ENCODE measurements at regions not wholly inside any gene's neighbourhood (a gene's known extent, or its start where the extent isn't known, plus 50 kb on each side); places are given as distances from the start of the nearest gene placed in this dataset.

DNA sequence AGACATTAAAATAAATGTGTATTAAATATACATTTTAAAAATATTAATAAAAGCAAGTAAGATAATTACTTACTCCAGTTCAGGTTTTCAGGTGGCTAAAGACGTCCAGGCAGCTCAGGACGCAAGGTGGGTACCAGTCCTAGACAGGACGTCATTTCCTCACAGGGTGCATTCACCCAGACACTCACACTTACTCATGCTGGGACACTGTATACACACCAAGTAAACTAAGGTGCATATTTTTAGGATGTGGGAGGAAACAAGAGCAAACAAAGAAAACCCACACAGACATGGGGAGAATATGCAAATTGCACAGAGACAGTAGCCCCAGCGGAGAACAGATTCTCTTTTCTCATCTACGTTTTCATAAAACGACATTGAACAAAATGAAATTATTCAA lies 457.9 kb downstream of the BRINP3 start:
- WGBS, 2 donors, result 90 to 91% methylated on average over 6 of the region's 6 CpGs
- no peaks in the 10 kb centered on the region for H3K4me1 ChIP-seq (ENCODE audit: control insufficient read depth in 5 of 5, insufficient read depth in 5 of 5, low read length in 5 of 5)
- H3K9me3 ChIP-seq (ENCODE audit: control insufficient read depth in 4 of 4, insufficient read depth in 3 of 4, low read length in 3 of 4), result no peaks in the 10 kb centered on the region
- no peak overlapping the region for H3K27ac ChIP-seq (ENCODE audit: low read depth in 1 of 2, low read length in 1 of 2)
- H3K27me3 ChIP-seq (ENCODE audit: control insufficient read depth in 3 of 3, insufficient read depth in 3 of 3, low read length in 2 of 3), result no peaks in the 10 kb centered on the region
- no peak overlapping the region for H3K4me3 ChIP-seq
- H3K9ac ChIP-seq (ENCODE audit: insufficient read depth in 1 of 2, low read length in 2 of 2), result no peak overlapping the region
- ATAC-seq (ENCODE audit: insufficient read depth, low FRiP score), result no peak
- DNase-seq, result no peak
- TF ChIP-seq CTCF (IDR thresholded peaks at IDR 0.05; ENCODE audit: control extremely low read depth, extremely low read depth), result no peak
- H3K36me3 ChIP-seq (ENCODE audit: control insufficient read depth in 4 of 4, insufficient read depth in 4 of 4, low read length in 4 of 4), result no peaks in the 10 kb centered on the region

- Histone ChIP-seq H3K4me1 (ENCODE audit: control insufficient read depth in 5 of 5, insufficient read depth in 5 of 5, low read length in 5 of 5) (no peaks in the 10 kb centered on the region), H3K27me3 (ENCODE audit: control insufficient read depth in 3 of 3, insufficient read depth in 3 of 3, low read length in 2 of 3) (no peaks in the 10 kb centered on the region), H3K27ac (ENCODE audit: low read depth in 1 of 2, low read length in 1 of 2) (no peak overlapping the region), H3K9ac (ENCODE audit: insufficient read depth in 1 of 2, low read length in 2 of 2) (no peak overlapping the region), H3K36me3 (ENCODE audit: control insufficient read depth in 4 of 4, insufficient read depth in 4 of 4, low read length in 4 of 4) (no peaks in the 10 kb centered on the region), H3K9me3 (ENCODE audit: control insufficient read depth in 4 of 4, insufficient read depth in 3 of 4, low read length in 3 of 4) (no peaks in the 10 kb centered on the region), H3K4me3 (no peak overlapping the region)
- ATAC-seq (ENCODE audit: insufficient read depth, low FRiP score), result no peak
- no peak for DNase-seq
- no peak for TF ChIP-seq CTCF (IDR thresholded peaks at IDR 0.05; ENCODE audit: control extremely low read depth, extremely low read depth)
- WGBS, 2 donors, result 84 to 93% methylated on average over 3 of the region's 3 CpGs
These were observed 455.0 kb downstream of the BRINP3 start for GRCh38 chr1:190022709-190023108.

GRCh38 chr1:190029441-190029840 lies 448.2 kb downstream of the BRINP3 start:
- Histone ChIP-seq H3K9ac (ENCODE audit: insufficient read depth in 1 of 2, low read length in 2 of 2) (no peak overlapping the region), H3K4me1 (ENCODE audit: control insufficient read depth in 5 of 5, insufficient read depth in 5 of 5, low read length in 5 of 5) (no peaks in the 10 kb centered on the region), H3K9me3 (ENCODE audit: control insufficient read depth in 4 of 4, insufficient read depth in 3 of 4, low read length in 3 of 4) (no peaks in the 10 kb centered on the region), H3K4me3 (no peak overlapping the region), H3K36me3 (ENCODE audit: control insufficient read depth in 4 of 4, insufficient read depth in 4 of 4, low read length in 4 of 4) (no peaks in the 10 kb centered on the region), H3K27ac (ENCODE audit: low read depth in 1 of 2, low read length in 1 of 2) (no peak overlapping the region), H3K27me3 (ENCODE audit: control insufficient read depth in 3 of 3, insufficient read depth in 3 of 3, low read length in 2 of 3) (no peaks in the 10 kb centered on the region)
- no peak for TF ChIP-seq CTCF (IDR thresholded peaks at IDR 0.05; ENCODE audit: control extremely low read depth, extremely low read depth)
- ATAC-seq (ENCODE audit: insufficient read depth, low FRiP score), result no peak
- no peak for DNase-seq
- 88 to 89% methylated on average over 1 of the region's 1 CpG for WGBS, 2 donors

- WGBS, 2 donors, result 97% methylated on average over 1 of the region's 1 CpG
- Histone ChIP-seq H3K9ac (ENCODE audit: insufficient read depth in 1 of 2, low read length in 2 of 2) (no peak overlapping the region), H3K4me3 (no peak overlapping the region), H3K4me1 (ENCODE audit: control insufficient read depth in 5 of 5, insufficient read depth in 5 of 5, low read length in 5 of 5) (no peaks in the 10 kb centered on the region), H3K36me3 (ENCODE audit: control insufficient read depth in 4 of 4, insufficient read depth in 4 of 4, low read length in 4 of 4) (no peaks in the 10 kb centered on the region), H3K27ac (ENCODE audit: low read depth in 1 of 2, low read length in 1 of 2) (no peak overlapping the region), H3K27me3 (ENCODE audit: control insufficient read depth in 3 of 3, insufficient read depth in 3 of 3, low read length in 2 of 3) (no peaks in the 10 kb centered on the region), H3K9me3 (ENCODE audit: control insufficient read depth in 4 of 4, insufficient read depth in 3 of 4, low read length in 3 of 4) (no peaks in the 10 kb centered on the region)
- no peak for TF ChIP-seq CTCF (IDR thresholded peaks at IDR 0.05; ENCODE audit: control extremely low read depth, extremely low read depth)
- ATAC-seq (ENCODE audit: insufficient read depth, low FRiP score) (no peak), DNase-seq (no peak)
These were observed 434.0 kb downstream of the BRINP3 start for GRCh38 chr1:190043655-190044054.
